ENCODE measurements at regions not wholly inside any gene's neighbourhood (a gene's known extent, or its start where the extent isn't known, plus 50 kb on each side); places are given as distances from the start of the nearest gene placed in this dataset.

- H3K9me3 Mint-ChIP-seq: no peaks in the 10 kb centered on the region
- DNase-seq: no peak
- TF ChIP-seq, protein P1, sequence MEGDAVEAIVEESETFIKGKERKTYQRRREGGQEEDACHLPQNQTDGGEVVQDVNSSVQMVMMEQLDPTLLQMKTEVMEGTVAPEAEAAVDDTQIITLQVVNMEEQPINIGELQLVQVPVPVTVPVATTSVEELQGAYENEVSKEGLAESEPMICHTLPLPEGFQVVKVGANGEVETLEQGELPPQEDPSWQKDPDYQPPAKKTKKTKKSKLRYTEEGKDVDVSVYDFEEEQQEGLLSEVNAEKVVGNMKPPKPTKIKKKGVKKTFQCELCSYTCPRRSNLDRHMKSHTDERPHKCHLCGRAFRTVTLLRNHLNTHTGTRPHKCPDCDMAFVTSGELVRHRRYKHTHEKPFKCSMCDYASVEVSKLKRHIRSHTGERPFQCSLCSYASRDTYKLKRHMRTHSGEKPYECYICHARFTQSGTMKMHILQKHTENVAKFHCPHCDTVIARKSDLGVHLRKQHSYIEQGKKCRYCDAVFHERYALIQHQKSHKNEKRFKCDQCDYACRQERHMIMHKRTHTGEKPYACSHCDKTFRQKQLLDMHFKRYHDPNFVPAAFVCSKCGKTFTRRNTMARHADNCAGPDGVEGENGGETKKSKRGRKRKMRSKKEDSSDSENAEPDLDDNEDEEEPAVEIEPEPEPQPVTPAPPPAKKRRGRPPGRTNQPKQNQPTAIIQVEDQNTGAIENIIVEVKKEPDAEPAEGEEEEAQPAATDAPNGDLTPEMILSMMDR (IDR thresholded peaks at IDR 0.05): no peak
- peaks cover 26% of the 10 kb centered on the region for H3K27me3 Mint-ChIP-seq (ENCODE audit: insufficient read depth)
- no peaks in the 10 kb centered on the region for H3K36me3 Mint-ChIP-seq (ENCODE audit: low read depth)
- H3K4me3 Mint-ChIP-seq: no peak overlapping the region
- peaks cover 6% of the 10 kb centered on the region for H3K4me1 Mint-ChIP-seq (ENCODE audit: low read depth)
- H3K27ac Mint-ChIP-seq: no peak overlapping the region
These were observed 49.9 kb upstream of the KLHL31 start for GRCh38 chr6:53715434-53715833.
